Mucosa of gallbladder (tissue), 1 donor: ENCODE measurements at regions not wholly inside any gene's neighbourhood (a gene's known extent, or its start where the extent isn't known, plus 50 kb on each side); places are given as distances from the start of the nearest gene placed in this dataset.
A peak's percentile ranks its signal among the peaks of the same experiment; 100 is the strongest.
"Not testable (repeated sequence)": the region's sequence is repeated elsewhere in the genome, so short reads cannot be mapped to it uniquely, and the experiment has no call there.

Experiments
- DNase-seq: peaks from one replicate; pipeline ENCODE4 v3.0.0-alpha.2; 2020; ENCODE audit warnings: low spot score
- donor health status: DM: no; HTN: no; CAD: no.

GRCh38 chrX:35617836-35618235 lies 180.3 kb upstream of the MAGEB16 start:
- DNase-seq, result no peak

GRCh38 chrX:35622040-35622439 lies 176.1 kb upstream of the MAGEB16 start:
- no peak for DNase-seq

DNA sequence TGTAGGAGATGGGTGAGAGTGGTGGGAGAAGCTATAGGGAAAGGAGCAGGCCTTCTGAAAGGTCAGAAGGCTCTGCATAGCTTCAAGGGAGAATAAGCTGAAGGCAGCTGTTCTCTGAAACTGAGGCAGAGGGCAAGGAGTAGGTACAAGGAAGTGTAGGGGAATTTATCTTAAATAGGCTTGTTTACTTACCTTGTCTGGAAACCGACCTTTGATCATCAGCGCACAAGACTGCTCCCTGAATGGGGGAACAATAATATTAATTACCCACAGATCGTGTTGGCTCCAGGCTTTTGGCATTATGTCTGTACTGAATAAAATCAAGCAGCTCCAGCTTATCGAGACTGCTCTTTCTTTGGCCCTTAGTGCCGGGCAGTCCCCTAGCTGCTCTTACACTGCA lies 175.5 kb upstream of the MAGEB16 start:
- DNase-seq, result peak; percentile 17

DNA sequence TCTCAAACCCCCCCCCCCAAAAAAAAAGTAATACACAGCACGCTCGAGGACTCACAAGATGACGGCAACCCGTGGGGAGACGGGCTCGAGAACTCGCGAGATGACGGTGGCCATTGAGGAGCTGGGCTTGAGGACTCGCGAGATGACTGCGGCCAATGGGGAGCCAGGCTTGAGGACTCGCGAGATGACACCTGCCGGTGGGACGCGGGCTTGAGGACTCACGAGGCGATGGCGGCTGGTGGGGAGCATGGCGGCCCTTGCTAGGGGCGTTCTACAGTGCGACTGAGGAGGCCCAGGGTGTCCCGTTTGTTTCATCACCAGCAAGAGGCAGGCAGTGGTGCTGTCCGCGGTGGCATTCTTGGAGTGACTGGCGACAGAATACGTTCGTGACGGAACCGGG lies 172.4 kb upstream of the MAGEB16 start:
- no peak for DNase-seq

- DNase-seq, result no peak
Observed at GRCh38 chrX:35626124-35626523, 172.0 kb upstream of the MAGEB16 start.

- DNase-seq, result not testable (repeated sequence)
Observed at GRCh38 chrX:35635971-35636370, 162.2 kb upstream of the MAGEB16 start.

GRCh38 chrX:35664833-35665232 lies 133.3 kb upstream of the MAGEB16 start:
- no peak for DNase-seq

DNA sequence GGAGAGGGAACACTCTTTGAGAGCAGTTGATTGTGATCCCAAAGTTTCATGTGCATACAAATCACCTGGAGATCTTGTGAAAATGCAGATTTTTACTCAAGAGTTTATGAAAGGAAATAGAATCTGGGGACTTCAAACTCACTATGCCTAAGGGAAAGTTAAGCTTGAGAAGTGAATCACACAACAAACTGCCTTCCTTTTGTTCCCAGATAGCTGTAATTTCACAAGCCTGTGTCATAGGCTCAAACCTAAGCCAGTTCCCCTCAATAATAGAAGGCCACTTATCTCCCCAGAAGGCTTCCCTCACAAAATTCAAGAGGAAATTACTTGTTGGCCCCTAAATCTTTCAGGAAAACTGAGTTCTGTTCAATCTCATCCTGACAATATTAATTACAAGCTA lies 132.8 kb upstream of the MAGEB16 start:
- no peak for DNase-seq

DNA sequence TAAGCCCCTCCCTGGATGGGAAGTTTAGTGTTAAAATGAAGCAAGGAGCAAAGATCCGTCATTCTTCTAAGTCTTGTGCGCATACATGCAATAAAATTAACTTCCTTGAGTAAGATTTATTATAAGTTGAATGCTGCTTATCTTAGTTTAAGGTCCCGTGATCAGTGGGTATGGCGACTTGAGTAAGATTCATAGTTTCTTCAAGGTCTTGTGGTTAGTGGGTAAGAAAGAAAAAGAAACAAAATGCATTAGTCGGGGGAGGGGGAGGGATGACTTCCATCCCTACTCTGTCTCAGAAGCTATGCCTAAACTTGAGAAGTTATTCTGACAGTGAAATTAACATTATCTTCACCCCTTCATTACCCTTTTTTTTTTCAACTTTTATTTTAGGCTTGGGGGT lies 127.3 kb upstream of the MAGEB16 start:
- DNase-seq, result no peak

DNA sequence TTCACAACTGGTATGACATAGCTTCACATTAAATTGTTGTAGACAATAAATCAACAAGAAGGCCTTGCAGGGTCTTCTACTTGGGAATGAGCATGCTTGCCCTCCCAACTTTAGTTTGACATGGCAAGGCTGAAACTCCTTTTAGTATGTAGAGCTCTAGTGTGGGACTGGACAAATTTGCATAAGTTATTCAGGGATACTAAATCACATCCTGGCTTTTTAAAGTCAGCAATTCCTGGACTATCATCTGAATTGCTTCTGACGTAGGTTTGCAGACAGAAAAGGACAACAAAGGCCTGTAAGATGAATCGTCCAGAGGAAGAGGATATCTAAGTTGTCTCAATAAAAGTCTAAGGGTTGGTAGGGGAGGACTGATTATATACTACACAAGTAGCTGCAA lies 123.0 kb upstream of the MAGEB16 start:
- no peak for DNase-seq

DNA sequence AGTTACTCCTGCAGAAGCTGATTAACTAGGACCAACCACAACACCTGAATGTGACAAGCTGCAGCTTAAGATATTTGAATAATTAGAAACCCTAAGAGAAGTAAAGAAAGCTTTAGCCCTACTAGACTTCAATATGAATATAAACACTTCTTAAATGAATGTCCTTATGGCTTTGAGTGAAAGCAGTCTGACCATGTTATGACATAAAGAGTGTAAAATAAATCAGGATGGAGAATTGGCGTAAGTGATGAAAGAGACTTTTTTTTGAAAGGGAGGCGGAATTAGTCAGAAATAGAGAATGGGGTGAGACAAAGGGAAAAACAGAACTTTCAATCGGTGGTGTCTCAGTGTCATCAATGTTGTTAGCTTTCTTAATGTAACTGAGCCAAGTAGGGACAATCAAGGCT lies 117.2 kb upstream of the MAGEB16 start:
- no peak for DNase-seq

- DNase-seq, result no peak
Observed at GRCh38 chrX:35682476-35682875, 115.7 kb upstream of the MAGEB16 start.

DNA sequence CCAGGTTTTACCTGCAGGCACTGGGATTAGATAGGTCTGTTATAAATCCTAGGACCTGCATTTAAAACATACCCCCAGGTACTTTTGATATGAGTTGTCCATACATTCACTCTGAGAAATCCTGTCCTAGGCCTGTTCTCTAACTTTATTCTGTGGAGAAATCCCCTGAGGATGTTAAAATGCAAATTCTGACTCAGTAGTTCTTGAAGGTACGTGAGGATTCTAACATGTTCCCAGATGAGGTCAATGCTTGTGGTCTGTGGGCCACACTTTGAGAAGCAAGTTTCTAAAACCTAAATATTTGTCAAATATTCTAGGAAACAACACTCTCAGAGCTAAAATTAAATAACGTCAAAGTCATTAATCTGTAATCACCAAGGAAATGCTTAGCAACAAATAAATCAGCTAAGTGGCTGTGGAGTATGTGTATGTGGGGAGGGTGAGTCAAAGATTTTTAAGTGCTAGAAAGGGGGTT lies 101.3 kb upstream of the MAGEB16 start:
- DNase-seq, result no peak

DNA sequence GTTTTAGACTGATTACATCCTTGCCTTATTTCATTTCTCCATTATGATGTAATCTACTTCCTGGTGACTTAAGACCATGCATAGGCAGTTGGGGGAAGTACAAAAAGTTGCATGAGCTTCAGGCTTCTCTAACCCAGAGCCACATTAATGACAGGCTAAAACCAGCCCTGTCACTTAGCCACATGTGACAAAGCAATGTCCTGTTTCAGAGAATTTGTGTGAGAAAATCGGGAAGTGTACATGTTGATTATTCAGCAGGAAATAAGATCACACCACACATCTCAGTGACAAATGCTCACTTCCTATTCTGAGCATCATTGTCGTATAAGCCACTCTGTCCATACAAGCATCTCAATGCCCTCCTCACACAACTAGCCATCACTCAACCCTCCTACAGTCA lies 98.5 kb upstream of the MAGEB16 start:
- DNase-seq, result no peak

DNA sequence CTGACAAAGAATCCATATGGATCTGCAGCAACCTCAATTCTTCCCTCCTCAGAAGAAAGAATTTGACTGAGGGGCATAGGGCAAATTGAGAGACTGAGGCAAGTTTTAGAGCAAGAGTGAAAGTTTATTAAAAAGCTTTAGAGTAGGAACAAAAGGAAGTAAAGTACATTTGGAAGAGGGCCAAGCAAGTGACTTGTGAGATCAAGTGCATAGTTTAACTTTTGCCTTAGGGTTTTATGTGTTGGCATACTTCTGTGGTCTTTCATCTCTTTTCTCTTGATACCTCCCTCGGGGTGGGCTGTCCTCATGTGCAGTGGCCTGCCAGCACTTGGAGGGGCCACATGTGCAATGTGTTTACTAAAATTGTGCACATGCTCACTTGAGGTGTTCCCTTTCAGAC lies 98.0 kb upstream of the MAGEB16 start:
- no peak for DNase-seq

DNA sequence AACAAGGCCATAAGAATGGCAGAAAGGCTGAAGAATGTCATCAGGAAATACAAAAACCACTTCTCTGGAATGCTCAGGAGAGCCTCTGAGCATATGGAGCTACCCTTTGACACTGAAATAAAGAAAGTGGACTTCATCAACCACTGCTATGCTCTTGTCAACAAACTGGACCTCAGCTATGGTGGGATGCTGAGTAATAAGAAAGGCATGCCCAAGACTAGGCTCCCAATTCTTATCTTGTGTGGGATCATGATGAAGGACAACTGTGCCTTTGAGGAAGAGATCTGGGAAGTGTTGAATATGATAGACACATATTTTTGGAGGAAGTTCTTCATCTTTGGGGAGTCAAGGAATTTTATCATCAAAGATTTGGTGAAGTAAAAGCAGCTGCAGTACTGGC lies 86.9 kb upstream of the MAGEB16 start:
- no peak for DNase-seq

DNA sequence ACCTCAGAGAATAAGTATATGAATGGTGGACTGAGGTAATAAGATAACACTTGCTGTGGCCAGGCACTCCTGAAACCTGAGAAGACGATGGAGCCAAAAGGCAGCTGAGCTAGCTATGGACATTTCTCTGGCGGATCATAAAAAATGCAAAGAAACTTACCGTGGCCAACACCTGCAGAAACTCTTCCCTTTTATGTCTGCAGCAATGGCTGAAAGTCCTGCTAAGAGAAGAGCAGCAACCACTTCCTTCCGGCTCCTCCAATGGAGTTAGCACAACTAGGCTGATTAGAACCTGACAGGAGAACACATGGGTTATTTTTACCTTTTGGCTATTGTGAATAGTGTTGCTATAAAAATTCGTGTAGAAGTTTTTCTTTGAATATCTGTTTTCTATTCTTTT lies 76.0 kb upstream of the MAGEB16 start:
- no peak for DNase-seq

GRCh38 chrX:35726176-35726575 lies 72.0 kb upstream of the MAGEB16 start:
- peak; percentile 15 for DNase-seq

DNA sequence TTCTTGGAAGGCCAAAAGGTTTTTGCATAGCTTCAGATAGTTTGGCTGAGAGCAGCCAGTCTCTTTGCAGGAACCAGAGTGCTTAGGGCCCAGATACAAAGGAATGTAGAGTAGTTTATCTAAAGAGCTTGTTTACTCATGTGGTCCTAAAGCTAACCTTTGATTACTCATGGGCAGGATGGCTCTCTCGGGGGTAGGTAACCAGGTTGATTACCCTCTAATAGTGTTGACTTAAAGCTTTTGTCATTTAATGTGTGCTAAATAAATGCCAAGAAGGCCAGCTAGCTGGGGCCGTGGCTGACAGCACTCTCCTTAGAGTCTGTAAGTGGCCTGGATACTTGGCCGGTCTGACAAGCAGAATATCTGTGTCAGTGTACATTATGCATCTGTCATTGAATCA lies 69.7 kb upstream of the MAGEB16 start:
- DNase-seq, result no peak

DNA sequence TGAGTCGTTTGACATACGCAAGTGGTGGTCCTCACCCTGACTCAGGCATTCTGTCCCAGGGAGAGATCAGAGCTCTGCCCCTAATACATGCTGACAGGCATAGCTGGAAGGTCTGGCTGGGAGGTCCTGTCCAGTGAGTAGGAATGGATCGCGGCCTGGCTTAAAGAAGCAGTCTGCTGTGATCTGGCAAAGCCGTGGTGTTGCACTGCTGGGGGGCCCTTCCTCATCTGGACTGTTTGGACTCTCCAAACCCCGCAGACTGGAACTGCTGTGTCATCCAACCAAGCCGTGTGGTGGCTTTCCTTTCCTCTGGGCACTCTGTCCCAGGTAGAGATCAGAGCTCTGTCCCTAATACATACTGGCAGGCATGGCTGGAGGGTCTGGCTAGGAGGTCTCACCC lies 64.3 kb upstream of the MAGEB16 start:
- no peak for DNase-seq

DNA sequence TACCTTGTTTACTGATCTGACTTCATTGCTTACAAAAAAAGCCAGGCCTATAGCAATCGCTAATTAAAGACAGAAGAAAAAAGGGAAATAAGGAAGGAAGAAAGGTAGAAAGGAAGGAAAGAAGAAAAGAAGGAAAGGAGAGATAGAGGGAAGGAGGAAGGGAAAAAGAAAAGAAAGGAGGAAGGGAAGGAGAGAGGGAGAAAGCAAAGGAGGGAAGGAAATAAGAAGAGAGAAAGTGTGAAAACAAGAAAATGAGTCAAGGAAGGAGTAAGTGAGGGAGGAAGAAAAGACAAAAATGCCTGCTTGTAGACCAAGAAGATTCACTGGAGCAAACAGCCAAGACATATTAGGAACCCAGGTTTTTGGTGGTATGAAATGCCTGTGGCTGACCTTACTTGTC lies 57.0 kb upstream of the MAGEB16 start:
- DNase-seq, result no peak

- DNase-seq, result no peak
Observed at GRCh38 chrX:35743331-35743730, 54.8 kb upstream of the MAGEB16 start.
